ENCODE measurements at regions not wholly inside any gene's neighbourhood (a gene's known extent, or its start where the extent isn't known, plus 50 kb on each side); places are given as distances from the start of the nearest gene placed in this dataset.

GRCh38 chr17:12365805-12366204, 299.9 kb upstream of the MYOCD start:
- Mint-ChIP-seq H3K4me1 (peaks cover 6% of the 10 kb centered on the region), H3K4me3 (no peak overlapping the region), H3K27ac (no peak overlapping the region), H3K27me3 (ENCODE audit: low read depth) (no peaks in the 10 kb centered on the region), H3K36me3 (peaks cover 11% of the 10 kb centered on the region), H3K9me3 (peaks cover 24% of the 10 kb centered on the region)
- ChIA-PET CTCF (interaction anchor here (1.4 kb wide), 1 partner anchor 23 kb away, joined by 3 read pairs; no protein-coding TSS in a partner anchor), POLR2A (no interaction called here)
- no peak for DNase-seq (ENCODE audit: low spot score)
- TF ChIP-seq IRF1 (CRISPR knock-in tag; IDR thresholded peaks at IDR 0.05) (no peak), GRHL2 (CRISPR knock-in tag; IDR thresholded peaks at IDR 0.05; ENCODE audit: insufficient replicate concordance, severe bottlenecking) (no peak), IRF2 (CRISPR knock-in tag; IDR thresholded peaks at IDR 0.05; ENCODE audit: borderline replicate concordance, low read depth) (no peak), NFATC4 (CRISPR knock-in tag; IDR thresholded peaks at IDR 0.05) (no peak), ZSCAN18 (CRISPR knock-in tag; IDR thresholded peaks at IDR 0.05) (no peak)
- ATAC-seq: no peak

- no peak for TF ChIP-seq ESRRA (CRISPR knock-in tag; IDR thresholded peaks at IDR 0.05; ENCODE audit: borderline replicate concordance)
- no peak for TF ChIP-seq TEAD4 (CRISPR knock-in tag; IDR thresholded peaks at IDR 0.05)
- TF ChIP-seq ZNF219 (CRISPR knock-in tag; IDR thresholded peaks at IDR 0.05; ENCODE audit: borderline replicate concordance): no peak
- no peak for TF ChIP-seq RELA (CRISPR knock-in tag; IDR thresholded peaks at IDR 0.05; ENCODE audit: borderline replicate concordance)
- no peak for TF ChIP-seq NR2C2 (CRISPR knock-in tag; IDR thresholded peaks at IDR 0.05)
- TF ChIP-seq HMGXB4 (CRISPR knock-in tag; IDR thresholded peaks at IDR 0.05): no peak
- TF ChIP-seq TCF7 (CRISPR knock-in tag; IDR thresholded peaks at IDR 0.05; ENCODE audit: low read depth): no peak
- TF ChIP-seq E2F5 (CRISPR knock-in tag; IDR thresholded peaks at IDR 0.05): no peak
- no peak for TF ChIP-seq MAX (CRISPR knock-in tag; IDR thresholded peaks at IDR 0.05)
- no peak for TF ChIP-seq HMGA2 (CRISPR knock-in tag; IDR thresholded peaks at IDR 0.05)
- H3K36me3 Mint-ChIP-seq: peaks cover 8% of the 10 kb centered on the region; the same call in 1 of the 2 replicates
- ATAC-seq (no peak), DNase-seq (ENCODE audit: low spot score) (no peak)
- no peaks in the 10 kb centered on the region for H3K4me1 Mint-ChIP-seq
- H3K27ac Mint-ChIP-seq: no peak overlapping the region
- ChIA-PET CTCF (interaction anchor here (1.0 to 1.8 kb wide), 2 partner anchors 26 to 373 kb away, joined by 3 to 5 read pairs; no protein-coding TSS in a partner anchor), POLR2A (no interaction called here)
- peaks cover 26% of the 10 kb centered on the region for H3K9me3 Mint-ChIP-seq
- no peak overlapping the region for H3K4me3 Mint-ChIP-seq
- H3K27me3 Mint-ChIP-seq (ENCODE audit: low read depth): no peaks in the 10 kb centered on the region
Observed at GRCh38 chr17:12369065-12369464, 296.6 kb upstream of the MYOCD start.

- no peak overlapping the region for H3K4me3 Mint-ChIP-seq
- POLR2A ChIA-PET: interaction anchor here (0.9 kb wide), 1 partner anchor 39 kb away, joined by 3 read pairs; no protein-coding TSS in a partner anchor
- TF ChIP-seq USF2 (CRISPR knock-in tag; IDR thresholded peaks at IDR 0.05): no peak
- no peak for TF ChIP-seq TEAD1 (CRISPR knock-in tag; IDR thresholded peaks at IDR 0.05)
- TF ChIP-seq OVOL2 (CRISPR knock-in tag; IDR thresholded peaks at IDR 0.05; ENCODE audit: borderline replicate concordance): no peak
- TF ChIP-seq NR3C1 (CRISPR knock-in tag; conservative IDR thresholded peaks at IDR 0.05; ENCODE audit: low read depth): no peak
- TF ChIP-seq ZSCAN18 (CRISPR knock-in tag; IDR thresholded peaks at IDR 0.05): no peak
- TF ChIP-seq ATF3 (CRISPR knock-in tag; conservative IDR thresholded peaks at IDR 0.05): no peak
- TF ChIP-seq MXD4 (CRISPR knock-in tag; IDR thresholded peaks at IDR 0.05; ENCODE audit: borderline replicate concordance): no peak
- TF ChIP-seq PREB (CRISPR knock-in tag; IDR thresholded peaks at IDR 0.05; ENCODE audit: borderline replicate concordance): no peak
Observed at GRCh38 chr17:12376276-12376675, 289.4 kb upstream of the MYOCD start.

More at GRCh38 chr17:12376276-12376675, 289.4 kb upstream of the MYOCD start:
- Mint-ChIP-seq H3K4me1 (0 out of 2 replicates have a peak, but pooled peaks cover 3% of the 10 kb centered on the region), H3K27me3 (ENCODE audit: low read depth) (no peaks in the 10 kb centered on the region), H3K9me3 (peaks cover 32% of the 10 kb centered on the region), H3K27ac (no peak overlapping the region), H3K36me3 (peaks cover 12% of the 10 kb centered on the region)
- DNase-seq (ENCODE audit: low spot score) (no peak), ATAC-seq (no peak)
- CTCF ChIA-PET: interaction anchor here (0.9 to 1.6 kb wide), 2 partner anchors 34 to 291 kb away, joined by 3 to 5 read pairs; no protein-coding TSS in a partner anchor

All from WTC11 (cell line).